Endothelial cell of umbilical vein (primary cell): ENCODE measurements at regions not wholly inside any gene's neighbourhood (a gene's known extent, or its start where the extent isn't known, plus 50 kb on each side); places are given as distances from the start of the nearest gene placed in this dataset.
"Not testable (repeated sequence)": the region's sequence is repeated elsewhere in the genome, so short reads cannot be mapped to it uniquely, and the experiment has no call there.

Source experiments
- BruUV-seq: library from RNA; stranded (reverse); fragments of 400-500 nt; replicated peaks from 2 replicates; lab custom pipeline; 2021; lab: Mats Ljungman, UMichigan
- CTCF ChIA-PET: fragments of 300-600, 350-600 bp; sonication (Branson Sonifier 250); formaldehyde crosslinking; loops from one replicate; lab custom pipeline; 2021; ENCODE audit warnings: antibody characterized with exemption, inconsistent platforms; lab: Charles Lee
- POLR2A ChIA-PET: fragments of 300-600, 350-600 bp; sonication (Branson Sonifier 250); formaldehyde crosslinking; loops from one replicate; lab custom pipeline; 2021; ENCODE audit warnings: antibody characterized with exemption, inconsistent platforms; lab: Charles Lee
- DNase-seq: peaks from one replicate; pipeline ENCODE4 v3.0.0-alpha.2; 2011; ENCODE audit warnings: low read depth, low spot score
- FAIRE-seq: peaks from 2 replicates; lab custom pipeline; 2011; peaks lifted over from hg19 to GRCh38; lab: Jason Lieb, UNC
- H2AFZ ChIP-seq: 2 replicates; pipeline ENCODE4 v1.6.0; 2012; ENCODE audit warnings: low read depth, low read length, control low read depth, inconsistent platforms
- H3K27ac ChIP-seq: 2 replicates; pipeline ENCODE4 v1.5.1; 2011; ENCODE audit warnings: low read depth, mild to moderate bottlenecking, control low read depth, low read length, moderate library complexity; ENCODE audit not compliant: insufficient read depth
- H3K27me3 ChIP-seq, 2 experiments: 2 replicates each; pipeline versions ENCODE4 v1.6.0 to v1.6.1; 2011; ENCODE audit warnings: low read length in 2 of 2, mixed read lengths in 1 of 2; ENCODE audit not compliant: control insufficient read depth in 2 of 2, insufficient read depth in 2 of 2
- H3K36me3 ChIP-seq, 2 experiments: 2 replicates in 1 of 2; 3 replicates in 1 of 2; pipeline ENCODE4 v1.5.1; 2011; ENCODE audit warnings: low read length in 2 of 2, mild to moderate bottlenecking in 1 of 2, moderate library complexity in 1 of 2; ENCODE audit not compliant: control insufficient read depth in 2 of 2, insufficient read depth in 2 of 2; ENCODE audit errors: extremely low read depth in 1 of 2
- H3K4me1 ChIP-seq: 3 replicates; pipeline ENCODE4 v1.5.1; 2011; ENCODE audit warnings: mild to moderate bottlenecking, low read length; ENCODE audit not compliant: control insufficient read depth, insufficient read depth; ENCODE audit errors: extremely low read depth
- H3K4me2 ChIP-seq: 2 replicates; pipeline ENCODE4 v1.6.1; 2011; ENCODE audit warnings: low read length, control low read depth, mixed read lengths; ENCODE audit not compliant: insufficient read depth
- H3K4me3 ChIP-seq, 3 experiments: fragments of 200-600 bp in 1 of 3; sonication (generic), shearing (Covaris generic) in 1 of 3; replicated peaks in 1 of 3; 2 replicates each; pipeline ENCODE4 v1.5.1; 2011 to 2016; ENCODE audit warnings: control low read depth in 3 of 3, low read length in 3 of 3, mild to moderate bottlenecking in 2 of 3, inconsistent platforms in 1 of 3, low read depth in 1 of 3, moderate library complexity in 1 of 3; ENCODE audit not compliant: insufficient read depth in 1 of 3
- H3K79me2 ChIP-seq: 2 replicates; pipeline ENCODE4 v1.6.0; 2012; ENCODE audit warnings: low read length, inconsistent platforms; ENCODE audit not compliant: control insufficient read depth, insufficient read depth
- H3K9ac ChIP-seq: replicated peaks from 2 replicates; pipeline ENCODE3; 2011; ENCODE audit warnings: low read length, control low read depth; ENCODE audit not compliant: insufficient read depth; ENCODE audit errors: extremely low read depth
- H3K9me1 ChIP-seq: replicated peaks from 3 replicates; pipeline ENCODE4 v1.6.0; 2011; ENCODE audit warnings: mild to moderate bottlenecking, low read length; ENCODE audit not compliant: control insufficient read depth, insufficient read depth; ENCODE audit errors: extremely low read depth
- H3K9me3 ChIP-seq: replicated peaks from 2 replicates; pipeline ENCODE4 v1.5.1; 2012; ENCODE audit warnings: low read length, inconsistent platforms; ENCODE audit not compliant: control insufficient read depth, insufficient read depth
- H4K20me1 ChIP-seq: replicated peaks from 2 replicates; pipeline ENCODE3; 2011; ENCODE audit warnings: mild to moderate bottlenecking, low read length; ENCODE audit not compliant: control insufficient read depth, insufficient read depth; ENCODE audit errors: extremely low read depth
- EZH2 ChIP-seq: IDR thresholded peaks from 2 replicates; pipeline ENCODE4 v1.6.1; 2012; ENCODE audit warnings: borderline replicate concordance, low read depth, mild to moderate bottlenecking, moderate library complexity, low read length, inconsistent platforms; ENCODE audit not compliant: severe bottlenecking
- FOS ChIP-seq: IDR thresholded peaks from 2 replicates; pipeline ENCODE4 v1.6.1; 2011; ENCODE audit warnings: mild to moderate bottlenecking, low read length, moderate library complexity, borderline replicate concordance; ENCODE audit not compliant: insufficient read depth
- GATA2 ChIP-seq: IDR thresholded peaks from 2 replicates; pipeline ENCODE4 v1.7.0; 2011; ENCODE audit warnings: low read depth, mild to moderate bottlenecking, moderate library complexity, mixed read lengths, low read length; ENCODE audit not compliant: insufficient read length, insufficient read depth
- JUN ChIP-seq: IDR thresholded peaks from 2 replicates; pipeline ENCODE4 v1.6.1; 2011; ENCODE audit warnings: borderline replicate concordance, low read depth; ENCODE audit not compliant: insufficient read length, insufficient read depth
- MAX ChIP-seq: IDR thresholded peaks from 2 replicates; pipeline ENCODE4 v1.6.1; 2011; ENCODE audit not compliant: insufficient read depth, insufficient read length
- MYC ChIP-seq: IDR thresholded peaks from one replicate; pipeline ENCODE4 v1.6.1; 2011; ENCODE audit warnings: mild to moderate bottlenecking, low read depth, low read length
- POLR2A ChIP-seq: IDR thresholded peaks from 2 replicates; pipeline ENCODE4 v1.6.1; 2012; ENCODE audit warnings: low read depth, mild to moderate bottlenecking, control low read depth, low read length
- POLR2AphosphoS5 ChIP-seq: IDR thresholded peaks from 2 replicates; pipeline ENCODE4 v1.6.1; 2012; ENCODE audit warnings: low read depth, mild to moderate bottlenecking, control low read depth, low read length, moderate library complexity; ENCODE audit not compliant: insufficient read depth
- dilution Hi-C: fragments of 300-500 bp; cut with MboI; formaldehyde crosslinking; loops from one replicate; pipeline ENCODE4 v1.15.0; 2019; ENCODE audit warnings: low sequenced_read_pairs; ENCODE audit not compliant: extremely low pct_ligation_motif_present
- intact Hi-C: fragments of 100-400 bp; cut with micrococcal nuclease; formaldehyde crosslinking; loops from one replicate; pipeline ENCODE4 v1.10.0; 2022
- TF ChIP-seq, protein P1 (sequence below), 2 donors: IDR thresholded peaks; 1 replicate in 1 of 2; 2 replicates in 1 of 2; pipeline ENCODE4 v1.5.1; 2011; ENCODE audit warnings: low read length in 2 of 2, mild to moderate bottlenecking in 2 of 2, moderate library complexity in 2 of 2, control low read depth in 1 of 2, inconsistent platforms in 1 of 2, low read depth in 1 of 2; ENCODE audit not compliant: insufficient read depth in 1 of 2; ENCODE audit errors: extremely low read depth in 1 of 2

DNA sequence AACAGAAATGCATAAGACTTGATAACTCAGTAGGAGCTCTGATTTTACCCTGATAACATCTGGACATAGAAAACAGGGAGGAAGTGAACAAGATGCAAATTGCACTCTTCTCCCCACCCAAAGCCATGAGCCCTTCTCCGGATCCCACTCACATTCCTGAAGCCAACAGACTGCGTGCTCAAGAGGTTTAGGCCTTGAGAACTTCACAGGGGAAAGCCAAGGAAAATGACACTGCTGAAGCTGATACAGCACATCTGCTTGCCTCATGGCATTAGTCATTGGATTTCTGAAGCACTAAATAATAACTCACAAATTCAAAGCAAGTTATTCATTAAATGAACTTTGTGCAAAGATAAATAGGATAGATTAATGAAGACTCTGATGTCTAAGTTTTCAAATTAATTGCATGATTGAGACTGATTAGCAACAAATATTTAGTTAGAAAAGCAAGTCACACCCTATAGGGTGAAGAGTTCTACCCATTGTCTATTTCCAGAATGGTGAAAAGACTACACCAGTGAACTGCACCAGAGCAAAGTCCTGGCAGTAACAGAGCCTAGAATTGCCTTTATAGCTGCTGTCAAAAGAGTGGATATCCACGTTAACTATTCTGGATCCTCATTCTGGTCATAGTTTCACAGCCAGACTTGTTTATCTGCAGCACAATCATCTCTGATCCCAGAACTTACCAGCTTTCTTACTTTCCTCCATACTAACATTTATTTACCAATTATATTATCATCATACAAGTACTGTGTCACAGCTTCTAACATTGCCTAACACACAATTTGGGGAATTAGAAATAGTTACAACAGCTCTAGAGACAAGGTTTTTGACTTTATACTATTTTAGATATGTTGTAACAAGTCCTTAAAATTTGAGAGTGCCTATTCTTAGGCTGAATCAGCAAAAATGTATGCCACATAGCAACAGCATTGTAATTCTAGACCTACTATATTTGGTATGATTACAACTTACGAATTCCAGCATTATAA lies 432.1 kb upstream of the RGMB start:
- ChIA-PET POLR2A (no interaction called here), CTCF (interaction anchor here (1.5 kb wide), 1 partner anchor 11 kb away, joined by 4 read pairs; no protein-coding TSS in a partner anchor)
- Histone ChIP-seq H3K4me3 (no peak overlapping the region), H3K79me2 (no peaks in the 10 kb centered on the region), H4K20me1 (no peaks in the 10 kb centered on the region), H3K9ac (no peak overlapping the region), H3K27ac (no peak overlapping the region), H3K36me3 (no peaks in the 10 kb centered on the region), H3K4me1 (no peaks in the 10 kb centered on the region), H3K9me3 (no peaks in the 10 kb centered on the region), H3K4me2 (no peak overlapping the region), H2AFZ (no peak overlapping the region), H3K9me1 (no peaks in the 10 kb centered on the region), H3K27me3 (no peaks in the 10 kb centered on the region)
- FAIRE-seq: no peak
- DNase-seq: no peak
- intact Hi-C loops (no loop called here), dilution Hi-C loops (no loop called here)
- TF ChIP-seq JUN: no peak
- TF ChIP-seq, protein P1, sequence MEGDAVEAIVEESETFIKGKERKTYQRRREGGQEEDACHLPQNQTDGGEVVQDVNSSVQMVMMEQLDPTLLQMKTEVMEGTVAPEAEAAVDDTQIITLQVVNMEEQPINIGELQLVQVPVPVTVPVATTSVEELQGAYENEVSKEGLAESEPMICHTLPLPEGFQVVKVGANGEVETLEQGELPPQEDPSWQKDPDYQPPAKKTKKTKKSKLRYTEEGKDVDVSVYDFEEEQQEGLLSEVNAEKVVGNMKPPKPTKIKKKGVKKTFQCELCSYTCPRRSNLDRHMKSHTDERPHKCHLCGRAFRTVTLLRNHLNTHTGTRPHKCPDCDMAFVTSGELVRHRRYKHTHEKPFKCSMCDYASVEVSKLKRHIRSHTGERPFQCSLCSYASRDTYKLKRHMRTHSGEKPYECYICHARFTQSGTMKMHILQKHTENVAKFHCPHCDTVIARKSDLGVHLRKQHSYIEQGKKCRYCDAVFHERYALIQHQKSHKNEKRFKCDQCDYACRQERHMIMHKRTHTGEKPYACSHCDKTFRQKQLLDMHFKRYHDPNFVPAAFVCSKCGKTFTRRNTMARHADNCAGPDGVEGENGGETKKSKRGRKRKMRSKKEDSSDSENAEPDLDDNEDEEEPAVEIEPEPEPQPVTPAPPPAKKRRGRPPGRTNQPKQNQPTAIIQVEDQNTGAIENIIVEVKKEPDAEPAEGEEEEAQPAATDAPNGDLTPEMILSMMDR (IDR thresholded peaks at IDR 0.05; ENCODE audit: extremely low read depth in 1 of 2, insufficient read depth in 1 of 2, low read depth in 1 of 2, low read length in 2 of 2): no peak
- TF ChIP-seq POLR2A: no peak
- no peak for TF ChIP-seq EZH2
- TF ChIP-seq MYC: no peak
- no peak for TF ChIP-seq FOS
- TF ChIP-seq POLR2AphosphoS5: no peak
- TF ChIP-seq MAX: no peak
- no peak for TF ChIP-seq GATA2
- no TSS peak for BruUV-seq

DNA sequence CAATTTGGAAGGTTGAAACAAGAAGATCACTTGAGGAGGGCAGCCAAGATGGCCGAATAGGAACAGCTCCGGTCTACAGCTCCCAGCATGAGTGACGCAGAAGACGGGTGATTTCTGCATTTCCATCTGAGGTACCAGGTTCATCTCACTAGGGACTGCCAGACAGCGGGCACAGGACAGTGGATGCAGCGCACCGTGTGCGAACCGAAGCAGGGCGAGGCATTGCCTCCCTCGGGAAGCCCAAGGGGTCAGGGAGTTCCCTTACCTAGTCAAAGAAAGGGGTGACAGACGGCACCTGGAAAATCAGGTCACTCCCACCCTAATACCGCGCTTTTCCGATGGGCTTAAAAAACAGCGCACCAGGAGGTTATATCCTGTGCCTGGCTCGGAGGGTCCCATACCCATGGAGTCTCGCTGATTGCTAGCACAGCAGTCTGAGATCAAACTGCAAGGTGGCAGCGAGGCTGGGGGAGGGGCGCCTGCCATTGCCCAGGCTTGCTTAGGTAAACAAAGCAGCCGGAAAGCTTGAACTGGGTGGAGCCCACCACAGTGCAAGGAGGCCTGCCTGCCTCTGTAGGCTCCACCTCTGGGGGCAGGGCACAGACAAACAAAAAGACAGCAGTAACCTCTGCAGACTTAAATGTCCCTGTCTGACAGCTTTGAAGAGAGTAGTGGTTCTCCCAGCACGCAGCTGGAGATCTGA lies 430.4 kb upstream of the RGMB start:
- H3K9me1 ChIP-seq, DNase-seq, H3K27ac ChIP-seq, H3K4me3 ChIP-seq, FAIRE-seq, H3K4me2 ChIP-seq, intact Hi-C loops, H3K79me2 ChIP-seq, dilution Hi-C loops, H4K20me1 ChIP-seq, H3K4me1 ChIP-seq, H3K36me3 ChIP-seq, H3K9me3 ChIP-seq, BruUV-seq, H3K9ac ChIP-seq, H3K27me3 ChIP-seq, H2AFZ ChIP-seq, POLR2A ChIA-PET: not testable (repeated sequence)
- CTCF ChIA-PET: interaction anchor here (1.5 kb wide), 1 partner anchor 13 kb away, joined by 4 read pairs; no protein-coding TSS in a partner anchor
